T-helper 1 cell (primary cell): ENCODE measurements at regions not wholly inside any gene's neighbourhood (a gene's known extent, or its start where the extent isn't known, plus 50 kb on each side); places are given as distances from the start of the nearest gene placed in this dataset.
"Not testable (repeated sequence)": the region's sequence is repeated elsewhere in the genome, so short reads cannot be mapped to it uniquely, and the experiment has no call there.

Experiments used
- DNase-seq, 5 donors: peaks; one replicate each; pipeline ENCODE4 v3.0.0-alpha.2; 2012 to 2020

DNA sequence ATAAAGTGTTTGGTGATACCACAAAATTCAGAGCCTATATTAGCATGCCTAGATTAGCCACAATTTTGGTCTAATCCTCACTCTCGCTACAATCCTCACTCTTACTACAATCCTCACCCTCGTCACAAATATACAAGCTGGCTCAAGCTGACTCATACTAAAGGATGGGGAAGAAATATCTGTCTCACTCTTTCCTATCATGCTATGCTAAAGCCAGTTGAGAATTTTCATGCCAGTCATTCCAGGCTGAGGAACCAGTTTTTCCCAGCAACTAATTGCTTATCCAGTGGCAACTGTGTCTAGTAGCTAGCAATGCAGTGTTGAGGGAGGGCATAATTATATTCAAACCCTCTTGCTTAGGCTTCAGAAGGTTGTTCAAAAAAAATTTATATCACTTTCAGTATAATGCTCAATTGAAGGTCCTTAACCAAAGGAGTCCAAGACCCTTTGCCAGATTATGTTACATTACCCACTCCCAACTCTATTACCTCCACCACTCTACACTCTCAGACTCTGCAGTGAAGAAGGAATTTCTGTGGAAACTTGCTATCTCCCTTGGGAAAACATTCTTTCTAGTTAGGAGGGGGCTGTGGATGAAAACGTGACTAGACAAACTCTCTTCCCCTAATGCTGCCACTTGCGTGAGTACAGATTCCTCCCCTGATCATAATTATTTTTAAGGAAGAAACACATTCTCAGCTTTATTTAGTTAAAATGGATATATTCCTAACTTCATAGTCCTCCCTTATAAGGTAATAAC is 810.3 kb upstream of the ACO1 start:
- DNase-seq = no peak

GRCh38 chr9:31582071-31582470 is 802.4 kb upstream of the ACO1 start:
- no peak for DNase-seq

DNA sequence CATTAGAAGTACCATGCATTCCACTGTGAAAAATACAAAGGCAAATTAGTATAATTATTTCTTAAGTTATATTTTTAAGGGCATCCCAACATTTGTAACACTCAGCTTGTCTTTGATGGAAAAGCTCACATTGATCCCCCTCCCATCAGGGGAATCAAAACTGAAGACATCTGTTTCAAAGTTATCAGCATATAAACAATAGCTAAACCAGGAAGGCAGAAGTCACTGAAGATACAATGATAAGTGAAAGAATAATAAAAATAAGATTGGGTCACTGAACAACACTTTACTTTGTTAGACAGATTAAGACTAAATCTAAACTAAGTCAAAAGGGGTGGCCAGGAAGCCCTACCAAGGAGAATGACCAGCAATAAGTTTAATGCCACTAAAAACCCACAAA is 801.9 kb upstream of the ACO1 start:
- DNase-seq = no peak

- no peak for DNase-seq
Observed at GRCh38 chr9:31585158-31585557, 799.3 kb upstream of the ACO1 start.

GRCh38 chr9:31587146-31587545 is 797.3 kb upstream of the ACO1 start:
- no peak for DNase-seq

DNA sequence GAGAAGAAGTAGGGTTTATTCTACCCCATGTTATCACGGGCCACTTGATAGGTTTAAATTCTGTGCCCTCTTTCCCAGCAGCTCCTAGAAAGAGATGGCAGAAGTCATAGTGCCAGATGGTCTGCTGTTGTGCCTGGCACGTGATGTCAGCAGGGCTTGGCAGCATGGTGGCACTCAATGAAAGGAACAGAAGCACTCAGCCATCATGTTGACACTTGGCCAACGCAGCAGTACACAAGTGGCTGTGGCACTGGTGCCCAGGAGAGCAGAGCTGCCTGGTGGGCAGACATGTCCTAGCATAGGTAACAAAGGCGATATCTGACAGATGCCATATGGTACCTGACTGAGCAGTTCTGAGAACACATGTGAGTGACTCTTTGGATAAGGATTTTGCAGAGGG is 796.4 kb upstream of the ACO1 start:
- DNase-seq = no peak

DNA sequence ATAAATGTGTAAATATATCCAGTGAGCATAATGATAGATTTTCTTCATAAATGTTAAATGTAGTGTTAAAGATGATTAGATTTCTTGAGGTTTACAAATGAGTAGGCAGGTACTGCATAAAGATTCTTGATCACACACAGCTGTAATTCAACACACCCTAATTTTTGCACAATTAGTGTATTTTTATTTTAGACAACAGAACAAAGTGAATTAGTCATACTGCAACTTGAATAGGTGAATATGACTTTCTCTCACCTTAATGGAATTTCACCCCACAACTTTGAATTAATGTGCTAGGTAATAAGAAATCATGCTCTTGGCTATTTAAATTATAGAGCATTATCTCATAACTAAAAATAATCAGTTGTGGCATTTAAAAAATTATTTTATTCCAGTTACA is 795.7 kb upstream of the ACO1 start:
- no peak for DNase-seq

GRCh38 chr9:31590091-31590490 is 794.4 kb upstream of the ACO1 start:
- DNase-seq = no peak

DNA sequence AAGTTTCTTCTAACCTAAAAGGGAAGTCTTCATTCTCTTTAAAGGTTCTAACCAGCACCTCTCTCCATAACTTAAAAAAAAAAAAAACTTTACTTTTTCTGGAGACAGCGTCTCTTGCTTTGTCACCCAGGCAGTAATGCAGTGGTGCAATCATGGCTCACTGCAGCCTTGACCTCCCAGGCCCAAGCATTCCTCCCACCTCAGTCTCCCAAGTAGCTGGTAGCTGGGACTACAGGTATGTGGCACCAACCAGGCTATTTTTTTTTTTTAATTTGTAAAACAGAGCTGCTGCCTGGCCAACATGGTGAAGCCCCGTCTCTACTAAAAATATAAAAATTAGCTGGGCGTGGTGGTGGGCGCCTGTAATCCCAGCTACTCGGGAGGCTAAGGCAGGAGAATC is 787.4 kb upstream of the ACO1 start:
- DNase-seq = not testable (repeated sequence)

DNA sequence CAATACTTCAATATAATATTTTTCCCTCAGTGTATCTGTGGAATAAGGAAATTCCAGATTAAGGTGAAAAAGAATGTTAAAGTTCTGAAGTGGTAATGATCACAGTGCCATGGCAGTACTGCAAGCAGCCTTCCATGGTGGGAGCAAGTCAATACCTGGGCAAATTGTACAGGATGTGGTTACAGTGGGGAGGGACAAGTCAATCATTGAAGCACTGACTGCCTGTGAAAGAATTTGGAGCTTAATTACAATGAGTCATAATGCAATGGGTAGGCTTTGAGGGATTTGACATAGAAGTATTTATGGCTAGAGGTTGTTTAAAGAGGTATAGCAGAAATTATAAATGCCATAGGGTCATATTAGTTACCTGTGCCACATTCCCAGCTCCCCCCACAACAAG is 786.5 kb upstream of the ACO1 start:
- no peak for DNase-seq

GRCh38 chr9:31601666-31602065 is 782.8 kb upstream of the ACO1 start:
- no peak for DNase-seq

- DNase-seq = no peak
Observed at GRCh38 chr9:31604531-31604930, 779.9 kb upstream of the ACO1 start.

DNA sequence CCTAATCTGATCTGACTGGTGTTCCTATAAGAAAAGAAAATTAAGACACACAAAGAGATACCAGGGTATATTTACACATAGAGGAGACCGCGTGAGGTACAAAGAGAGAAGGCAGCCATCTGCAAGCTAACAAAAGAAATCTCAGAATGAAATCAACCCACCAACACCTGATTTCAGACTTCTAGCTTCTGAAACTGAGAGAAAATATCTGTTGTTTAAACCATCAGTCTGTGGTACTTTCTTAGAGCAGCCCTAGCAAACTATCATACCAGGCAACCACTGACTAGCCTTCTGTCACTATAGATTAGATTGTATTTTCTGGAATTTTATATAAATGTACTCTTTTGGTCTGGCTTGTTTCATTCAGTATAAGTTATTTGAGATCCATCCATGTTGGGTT is 779.3 kb upstream of the ACO1 start:
- no peak for DNase-seq

- DNase-seq = no peak
Observed at GRCh38 chr9:31606678-31607077, 777.8 kb upstream of the ACO1 start.

DNA sequence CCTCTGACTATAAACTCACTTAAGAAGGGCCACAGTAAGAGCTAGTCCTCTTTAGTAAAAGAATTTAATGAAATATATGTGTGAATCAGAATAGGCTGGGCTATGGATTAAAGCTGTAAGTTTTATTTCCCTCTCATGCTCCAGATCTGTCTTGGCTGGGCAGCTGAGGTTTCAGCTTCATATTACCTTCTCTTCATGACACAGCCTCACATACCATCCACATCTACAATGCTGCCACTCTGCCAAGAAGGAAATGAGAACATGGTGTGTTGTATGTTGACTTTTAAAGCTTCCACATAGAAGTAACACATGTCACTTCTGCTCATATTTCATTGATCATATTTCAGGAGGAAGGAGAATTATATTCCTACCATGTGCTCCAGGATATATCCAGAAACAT is 776.0 kb upstream of the ACO1 start:
- DNase-seq = no peak

GRCh38 chr9:31608881-31609280 is 775.6 kb upstream of the ACO1 start:
- DNase-seq = no peak

DNA sequence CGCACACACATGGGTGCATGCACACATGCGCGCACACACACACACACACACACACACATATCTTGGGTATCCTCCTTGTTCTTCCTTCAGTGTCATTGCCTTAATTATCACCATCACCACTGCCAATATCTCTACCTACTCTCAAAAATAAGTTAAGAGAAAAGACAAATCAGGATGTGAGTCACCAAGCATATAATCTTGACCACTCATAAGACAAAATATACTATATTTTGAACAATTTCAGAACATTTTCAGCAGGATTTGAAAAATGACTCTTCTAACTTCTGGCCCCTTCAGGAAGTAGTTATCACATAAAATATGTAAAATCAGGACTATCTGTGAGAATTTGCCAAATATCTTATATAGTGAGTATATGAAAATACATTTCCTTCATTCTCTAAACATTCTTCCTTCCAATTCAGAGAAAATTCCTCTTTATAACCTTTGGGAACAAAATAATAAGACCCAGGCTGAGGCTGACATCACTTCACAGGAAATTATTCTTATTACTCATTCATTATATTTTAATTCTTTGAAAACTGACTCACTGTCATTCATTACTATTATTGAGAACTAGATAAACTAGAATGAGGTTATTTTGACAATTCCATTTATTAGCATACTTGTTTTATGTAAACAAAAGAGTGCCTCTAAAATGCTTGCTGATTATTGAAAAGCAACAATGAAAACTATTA is 772.0 kb upstream of the ACO1 start:
- no peak for DNase-seq

GRCh38 chr9:31615966-31616365 is 768.5 kb upstream of the ACO1 start:
- no peak for DNase-seq

GRCh38 chr9:31623511-31623910 is 760.9 kb upstream of the ACO1 start:
- DNase-seq = no peak

DNA sequence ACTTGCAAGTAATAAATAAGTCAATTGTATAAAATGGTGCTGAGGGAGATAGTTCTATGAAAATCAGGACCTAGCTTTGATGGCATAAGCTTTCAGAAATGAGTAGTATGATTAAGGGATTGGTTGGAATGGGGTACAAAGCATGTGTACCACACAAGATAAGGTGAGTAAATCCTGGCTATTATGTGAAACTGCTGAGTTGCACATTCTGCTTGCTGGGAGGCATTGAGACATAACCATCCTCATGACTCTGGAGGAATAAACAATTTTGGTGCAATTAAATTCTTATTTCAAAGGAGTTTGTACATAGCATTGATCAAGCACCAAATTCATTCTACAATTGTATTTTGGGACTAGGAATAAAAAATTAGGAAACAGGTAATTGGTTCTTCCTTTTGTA is 755.2 kb upstream of the ACO1 start:
- DNase-seq = no peak

GRCh38 chr9:31637265-31637664 is 747.2 kb upstream of the ACO1 start:
- DNase-seq = no peak

DNA sequence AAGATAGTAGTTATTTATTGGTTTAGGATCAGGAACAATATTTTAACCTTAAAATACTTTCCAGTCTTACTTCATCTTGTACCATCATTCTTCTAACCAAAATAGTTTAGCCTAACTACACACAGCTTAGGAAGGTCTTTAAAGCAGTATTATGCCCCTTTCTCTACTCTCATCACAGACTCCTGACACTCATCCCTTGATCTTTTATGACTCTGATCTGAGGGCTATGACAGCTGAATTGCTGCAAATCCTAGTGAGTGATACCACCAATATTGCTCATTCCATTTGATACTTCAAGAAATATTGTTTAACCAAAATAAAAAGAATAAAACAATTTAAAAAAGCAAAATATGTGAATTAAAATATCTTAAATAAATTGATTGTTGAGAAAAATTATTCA is 746.6 kb upstream of the ACO1 start:
- DNase-seq = no peak

DNA sequence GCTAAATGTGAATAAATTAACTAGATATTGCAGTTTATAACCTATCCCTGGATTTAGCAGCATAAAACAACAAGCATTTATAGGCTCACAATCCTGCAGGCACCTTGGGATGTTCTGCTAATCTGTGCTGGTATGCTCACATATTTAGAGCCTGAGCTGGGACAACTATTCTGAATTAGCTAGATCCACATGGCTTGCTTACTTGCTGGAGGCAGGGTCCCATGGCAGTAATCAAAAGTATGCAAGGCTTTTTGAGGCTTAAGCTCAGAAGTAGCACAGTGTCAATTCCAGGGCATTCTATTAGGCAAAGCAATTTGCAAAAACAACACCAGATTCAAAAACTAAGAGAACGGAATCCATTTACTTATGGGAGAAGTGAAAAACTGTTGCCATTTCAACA is 745.0 kb upstream of the ACO1 start:
- no peak for DNase-seq

DNA sequence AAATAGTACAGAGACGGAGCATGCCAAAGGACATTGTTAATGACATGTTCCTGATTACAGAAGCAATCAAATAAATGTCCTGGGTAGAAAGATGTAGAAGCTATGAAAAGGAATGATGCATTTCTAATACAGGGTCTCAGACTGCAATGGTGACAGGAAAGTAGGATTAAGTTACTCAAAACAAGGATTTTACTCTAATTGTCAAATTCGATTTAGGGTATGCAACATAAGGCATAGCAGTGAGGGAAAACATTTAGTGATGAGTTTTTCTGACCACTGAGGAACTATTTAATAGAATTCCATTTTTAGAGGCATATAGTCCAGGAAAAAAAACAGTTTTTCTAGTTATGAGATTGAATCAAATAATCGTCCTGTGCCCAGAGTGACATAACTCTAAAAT is 715.1 kb upstream of the ACO1 start:
- no peak for DNase-seq

DNA sequence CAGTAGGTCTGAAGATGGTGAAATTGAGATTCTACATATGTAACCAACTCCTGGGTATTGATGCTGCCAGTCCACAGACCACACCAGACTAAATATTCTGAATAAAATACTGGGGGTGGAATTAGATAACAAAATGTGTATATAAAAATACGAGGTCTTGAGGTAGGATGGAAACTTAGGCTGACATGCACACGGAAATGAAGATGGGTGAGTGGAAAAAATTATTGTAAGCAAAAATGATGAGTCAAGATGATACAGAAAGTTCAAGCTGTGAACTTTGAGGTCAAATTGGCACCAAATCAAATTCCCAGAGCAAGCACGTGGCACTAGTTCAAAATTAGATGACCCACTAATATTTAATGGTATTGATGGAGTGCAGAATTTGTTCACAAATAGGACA is 713.4 kb upstream of the ACO1 start:
- DNase-seq = peak in 1 of 5 donors; percentile 11
